PC-9 (cell line): ENCODE measurements at regions not wholly inside any gene's neighbourhood (a gene's known extent, or its start where the extent isn't known, plus 50 kb on each side); places are given as distances from the start of the nearest gene placed in this dataset.

Source experiments
- BruUV-seq: library from RNA; stranded (reverse); fragments of 400-500 nt; replicated peaks from 2 replicates; lab custom pipeline; 2021; lab: Mats Ljungman, UMichigan
- CTCF ChIA-PET: fragments of 300-600 bp; sonication (Branson Sonifier 250); formaldehyde crosslinking; loops from one replicate; lab custom pipeline; 2022; ENCODE audit warnings: antibody characterized with exemption; lab: Charles Lee
- POLR2A ChIA-PET: fragments of 300-600 bp; sonication (Branson Sonifier 250); formaldehyde crosslinking; loops from one replicate; lab custom pipeline; 2022; ENCODE audit warnings: antibody characterized with exemption; ENCODE audit not compliant: unreplicated experiment; lab: Charles Lee
- DNase-seq, 2 experiments: peaks; one replicate each; pipeline versions ENCODE4 v3.0.0 to v3.0.0-alpha.2; 2015 to 2022; ENCODE audit warnings: mixed read lengths in 1 of 2
- H2AFZ ChIP-seq: fragments of 200-600 bp; sonication (generic); 2 replicates; pipeline ENCODE4 v1.8.1; 2017; ENCODE audit warnings: antibody characterized with exemption
- H3F3A ChIP-seq: fragments of 200-600 bp; sonication (generic); 2 replicates; pipeline ENCODE4 v1.8.1; 2017; ENCODE audit warnings: antibody characterized with exemption, mild to moderate bottlenecking, low read depth; ENCODE audit not compliant: insufficient read depth
- H3K27ac ChIP-seq: fragments of 200-600 bp; sonication (generic); 2 replicates; pipeline ENCODE4 v1.6.1; 2016; ENCODE audit warnings: mixed run types
- H3K27me3 ChIP-seq: fragments of 200-600 bp; sonication (generic); 2 replicates; pipeline ENCODE4 v1.6.1; 2016; ENCODE audit warnings: low read depth, mixed run types; ENCODE audit not compliant: insufficient read depth
- H3K36me3 ChIP-seq: fragments of 200-600 bp; sonication (generic); 2 replicates; pipeline ENCODE4 v1.6.1; 2016; ENCODE audit warnings: low read depth, mixed run types
- H3K4me1 ChIP-seq: fragments of 200-600 bp; sonication (generic); replicated peaks from 2 replicates; pipeline ENCODE4 v1.6.1; 2016; ENCODE audit warnings: mixed run types; ENCODE audit not compliant: insufficient read depth
- H3K4me2 ChIP-seq: fragments of 200-600 bp; sonication (generic); 2 replicates; pipeline ENCODE4 v1.6.1; 2017; ENCODE audit warnings: mixed run types
- H3K4me3 ChIP-seq: fragments of 200-600 bp; sonication (generic); 2 replicates; pipeline ENCODE4 v1.6.1; 2016; ENCODE audit warnings: mixed run types
- H3K79me2 ChIP-seq: fragments of 200-600 bp; sonication (generic); 2 replicates; pipeline ENCODE4 v1.6.1; 2017; ENCODE audit warnings: low read depth, mixed run types
- H3K9me2 ChIP-seq: fragments of 200-600 bp; sonication (generic); 2 replicates; pipeline ENCODE4 v1.8.1; 2017; ENCODE audit warnings: mild to moderate bottlenecking; ENCODE audit not compliant: insufficient read depth
- H3K9me3 ChIP-seq: fragments of 200-600 bp; sonication (generic); 2 replicates; pipeline ENCODE4 v1.8.1; 2016; ENCODE audit warnings: low read depth; ENCODE audit not compliant: insufficient read depth
- H4K20me1 ChIP-seq: fragments of 200-600 bp; sonication (generic); 2 replicates; pipeline ENCODE4 v1.8.1; 2017; ENCODE audit not compliant: insufficient read depth
- EZH2 ChIP-seq: fragments of 200-600 bp; sonication (generic); IDR thresholded peaks from 2 replicates; pipeline ENCODE4 v1.8.0; 2017; ENCODE audit warnings: antibody characterized with exemption, low read depth
- intact Hi-C: fragments of 100-400 bp; cut with micrococcal nuclease; formaldehyde crosslinking; loops from one replicate; pipeline ENCODE4 v1.10.0; 2022; ENCODE audit not compliant: unreplicated experiment
- TF ChIP-seq, protein P1 (sequence below): fragments of 200-600 bp; sonication (generic); conservative IDR thresholded peaks from 2 replicates; pipeline ENCODE4 v1.6.1; 2017; ENCODE audit warnings: mixed run types, antibody characterized with exemption, mild to moderate bottlenecking, moderate library complexity

DNA sequence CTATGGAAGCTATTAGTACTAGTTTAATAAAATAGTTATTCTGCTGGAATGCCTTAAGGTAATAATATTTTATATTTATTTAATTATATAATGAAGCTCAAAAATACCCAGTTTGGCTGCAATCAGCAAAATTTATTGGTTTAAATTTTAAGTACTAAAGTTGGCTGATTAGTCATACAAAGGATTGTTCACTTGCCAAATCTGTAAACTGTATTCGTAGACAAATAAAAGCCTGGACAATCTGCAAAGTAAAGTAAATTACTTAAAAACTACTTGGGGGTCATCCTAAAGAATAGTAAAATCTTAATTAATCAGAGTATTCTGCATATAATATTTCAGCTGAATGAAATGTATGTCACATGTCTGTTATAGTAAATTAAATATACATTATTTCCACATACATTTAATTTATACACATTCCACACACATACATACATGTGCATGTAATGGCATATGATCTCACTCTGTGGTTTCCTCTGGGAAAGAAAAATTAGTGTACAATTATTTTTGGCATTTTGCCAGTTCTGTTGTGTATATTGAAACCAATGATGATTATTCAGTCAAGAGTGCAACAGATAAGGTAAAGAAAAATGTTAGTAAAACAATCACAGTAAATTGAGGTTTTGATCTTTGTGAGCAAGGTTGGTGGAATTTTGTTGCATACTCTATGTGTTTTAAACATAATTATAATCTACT lies 455.9 kb downstream of the CDH9 start:
- Histone ChIP-seq H3K4me2 (no peak overlapping the region), H3K36me3 (no peaks in the 10 kb centered on the region), H3K27me3 (no peaks in the 10 kb centered on the region), H3K27ac (no peak overlapping the region), H3K79me2 (no peaks in the 10 kb centered on the region), H2AFZ (no peak overlapping the region), H3K4me1 (no peaks in the 10 kb centered on the region), H3F3A (no peaks in the 10 kb centered on the region), H3K4me3 (no peak overlapping the region), H3K9me2 (no peaks in the 10 kb centered on the region), H3K9me3 (no peaks in the 10 kb centered on the region; the same call in 1 of the 2 replicates), H4K20me1 (no peaks in the 10 kb centered on the region)
- ChIA-PET CTCF (interaction anchor here (0.6 kb wide), 1 partner anchor 1934 kb away, joined by 3 read pairs; no protein-coding TSS in a partner anchor), POLR2A (no interaction called here)
- BruUV-seq, result no TSS peak
- DNase-seq, result no peak
- TF ChIP-seq EZH2, result no peak
- TF ChIP-seq, protein P1, sequence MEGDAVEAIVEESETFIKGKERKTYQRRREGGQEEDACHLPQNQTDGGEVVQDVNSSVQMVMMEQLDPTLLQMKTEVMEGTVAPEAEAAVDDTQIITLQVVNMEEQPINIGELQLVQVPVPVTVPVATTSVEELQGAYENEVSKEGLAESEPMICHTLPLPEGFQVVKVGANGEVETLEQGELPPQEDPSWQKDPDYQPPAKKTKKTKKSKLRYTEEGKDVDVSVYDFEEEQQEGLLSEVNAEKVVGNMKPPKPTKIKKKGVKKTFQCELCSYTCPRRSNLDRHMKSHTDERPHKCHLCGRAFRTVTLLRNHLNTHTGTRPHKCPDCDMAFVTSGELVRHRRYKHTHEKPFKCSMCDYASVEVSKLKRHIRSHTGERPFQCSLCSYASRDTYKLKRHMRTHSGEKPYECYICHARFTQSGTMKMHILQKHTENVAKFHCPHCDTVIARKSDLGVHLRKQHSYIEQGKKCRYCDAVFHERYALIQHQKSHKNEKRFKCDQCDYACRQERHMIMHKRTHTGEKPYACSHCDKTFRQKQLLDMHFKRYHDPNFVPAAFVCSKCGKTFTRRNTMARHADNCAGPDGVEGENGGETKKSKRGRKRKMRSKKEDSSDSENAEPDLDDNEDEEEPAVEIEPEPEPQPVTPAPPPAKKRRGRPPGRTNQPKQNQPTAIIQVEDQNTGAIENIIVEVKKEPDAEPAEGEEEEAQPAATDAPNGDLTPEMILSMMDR, result no peak
- intact Hi-C loops, result no loop called here

- Histone ChIP-seq H4K20me1 (no peaks in the 10 kb centered on the region), H3K4me3 (no peak overlapping the region), H3K9me3 (no peaks in the 10 kb centered on the region), H3K79me2 (no peaks in the 10 kb centered on the region), H3K4me1 (no peaks in the 10 kb centered on the region), H3K4me2 (no peak overlapping the region), H3K27ac (no peak overlapping the region), H2AFZ (no peak overlapping the region), H3K27me3 (no peaks in the 10 kb centered on the region), H3K9me2 (no peaks in the 10 kb centered on the region), H3F3A (no peaks in the 10 kb centered on the region), H3K36me3 (no peaks in the 10 kb centered on the region)
- POLR2A ChIA-PET, result no interaction called here
- intact Hi-C loops, result no loop called here
- BruUV-seq, result no TSS peak
- CTCF ChIA-PET, result no interaction called here
- DNase-seq, result no peak
- TF ChIP-seq, protein P1, result no peak
- TF ChIP-seq EZH2, result no peak
Observed at GRCh38 chr5:26579712-26580111, 458.7 kb downstream of the CDH9 start.

DNA sequence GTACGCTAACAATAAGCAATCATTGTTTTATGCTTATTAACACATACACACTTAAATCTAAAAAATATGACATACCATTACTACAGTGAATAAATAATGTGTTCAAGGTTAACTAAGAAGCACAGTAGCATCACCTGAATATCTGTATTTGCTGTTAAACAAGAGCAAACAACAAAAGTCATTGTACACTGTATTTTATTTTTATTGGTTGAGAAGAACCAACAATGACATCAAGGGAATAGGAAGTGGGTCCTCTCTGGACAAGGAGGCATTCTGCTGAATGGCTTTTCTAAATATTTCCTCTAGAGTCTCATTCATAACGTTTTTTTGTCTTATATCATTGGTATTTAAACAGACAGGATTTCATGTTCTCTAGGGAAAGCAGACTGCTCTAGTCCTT lies 460.4 kb downstream of the CDH9 start:
- no peaks in the 10 kb centered on the region for H3K4me1 ChIP-seq
- POLR2A ChIA-PET, result no interaction called here
- CTCF ChIA-PET, result no interaction called here
- H3K27me3 ChIP-seq, result no peaks in the 10 kb centered on the region
- H3F3A ChIP-seq, result no peaks in the 10 kb centered on the region; the same call in 1 of the 2 replicates
- no peak overlapping the region for H2AFZ ChIP-seq
- no peak overlapping the region for H3K4me2 ChIP-seq
- BruUV-seq, result no TSS peak
- H3K27ac ChIP-seq, result no peak overlapping the region
- no peaks in the 10 kb centered on the region for H4K20me1 ChIP-seq
- TF ChIP-seq, protein P1, result no peak
- no peak for TF ChIP-seq EZH2
- no peaks in the 10 kb centered on the region for H3K9me3 ChIP-seq
- DNase-seq, result no peak
- intact Hi-C loops, result no loop called here
- no peaks in the 10 kb centered on the region for H3K9me2 ChIP-seq
- H3K4me3 ChIP-seq, result no peak overlapping the region
- H3K36me3 ChIP-seq, result no peaks in the 10 kb centered on the region
- no peaks in the 10 kb centered on the region for H3K79me2 ChIP-seq
